Astrocyte of the cerebellum (primary cell): ENCODE measurements at regions not wholly inside any gene's neighbourhood (a gene's known extent, or its start where the extent isn't known, plus 50 kb on each side); places are given as distances from the start of the nearest gene placed in this dataset.

Experiments
- DNase-seq: peaks from one replicate; pipeline ENCODE4 v3.0.0-alpha.2; 2011; ENCODE audit warnings: low read depth
- H3K4me3 ChIP-seq: 2 replicates; pipeline ENCODE4 v1.5.1; 2011; ENCODE audit warnings: mild to moderate bottlenecking, low read depth, low read length, moderate library complexity
- CTCF ChIP-seq: IDR thresholded peaks from 2 replicates; pipeline ENCODE4 v1.5.1; 2012; ENCODE audit warnings: low read length, low read depth, moderate library complexity, mild to moderate bottlenecking; ENCODE audit errors: missing control alignments
- in situ Hi-C: cut with HindIII; loops from 2 replicates; pipeline ENCODE4 v1.10.0; 2017; ENCODE audit warnings: low sequenced_read_pairs

DNA sequence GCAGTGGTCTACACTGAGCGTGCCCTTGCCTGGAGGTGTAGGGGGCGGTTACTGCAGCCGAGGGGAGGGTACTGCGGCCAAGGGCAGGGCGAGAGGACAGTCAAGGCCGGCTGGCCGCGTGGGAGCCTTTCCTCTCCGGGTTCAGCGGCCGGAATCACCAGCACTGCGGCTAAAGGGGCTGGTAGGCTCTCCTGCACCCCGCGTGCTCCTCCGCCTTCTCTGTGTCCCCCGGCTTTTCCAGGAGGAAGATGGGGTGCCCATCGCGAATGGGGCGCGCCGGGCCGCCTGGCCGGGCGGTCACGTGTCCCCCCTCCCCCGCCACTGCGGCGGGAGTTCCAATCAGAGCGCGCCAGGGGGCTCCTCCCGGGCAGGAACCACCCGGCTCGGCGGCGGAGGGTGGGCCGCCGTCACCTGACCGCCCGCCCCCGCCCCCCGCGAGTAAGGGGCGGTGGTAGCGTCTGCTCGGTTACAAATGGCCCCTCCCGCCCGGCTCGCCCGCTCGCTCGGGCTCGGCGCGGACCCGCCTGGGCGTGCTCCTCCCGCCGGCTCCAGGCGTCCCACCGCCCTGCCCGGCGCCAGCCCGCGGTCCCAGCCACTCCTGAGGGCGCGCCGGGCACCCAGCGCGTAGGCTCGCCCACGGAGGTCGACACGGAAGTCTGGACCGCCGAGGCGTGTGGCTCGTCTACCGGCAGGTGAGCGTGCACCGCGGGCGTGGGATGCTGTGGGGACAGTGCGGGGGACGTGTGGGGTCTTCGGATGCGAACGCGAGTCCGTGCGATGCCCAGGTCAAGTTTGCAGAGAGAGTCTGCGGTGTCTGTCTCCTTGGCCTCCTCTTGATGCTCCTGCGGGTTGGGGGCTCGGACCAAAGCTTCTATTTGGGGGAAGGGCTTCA, 242.6 kb upstream of the TOPAZ1 start:
- in situ Hi-C loops: no loop called here
- H3K4me3 ChIP-seq: peak overlapping the region; percentile 55
- TF ChIP-seq CTCF: no peak
- DNase-seq: no peak

DNA sequence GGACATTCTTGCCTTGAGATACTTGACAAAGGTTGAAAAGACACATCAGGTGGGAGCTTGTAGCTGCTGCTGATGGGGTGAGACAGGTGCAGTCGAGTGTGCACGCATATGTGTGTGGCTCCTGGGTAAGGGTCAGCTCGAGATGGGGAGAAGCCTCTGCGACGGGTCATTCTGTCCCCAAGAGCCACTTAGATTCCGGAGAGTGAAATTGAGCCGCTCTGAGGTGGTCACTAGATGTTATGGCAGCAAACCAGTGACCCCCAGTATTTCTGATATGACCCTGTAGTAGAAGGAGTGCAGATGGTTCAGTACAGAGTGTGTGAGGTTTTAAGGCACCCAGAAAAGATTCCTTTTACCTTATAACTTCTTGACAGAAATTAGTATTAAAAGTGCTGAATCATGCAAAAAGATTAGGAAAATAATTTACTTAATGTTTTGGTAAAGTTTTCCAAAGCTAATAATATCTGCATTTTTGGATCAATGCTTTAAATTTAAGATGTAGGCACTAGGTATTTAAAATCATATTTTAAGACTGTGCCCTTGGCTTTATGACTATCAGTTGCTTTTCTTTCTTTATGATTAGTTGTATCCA, 241.9 kb upstream of the TOPAZ1 start:
- in situ Hi-C loops: no loop called here
- no peak for DNase-seq
- H3K4me3 ChIP-seq: peak overlapping the region; percentile 55
- no peak for TF ChIP-seq CTCF

- H3K4me3 ChIP-seq: no peak overlapping the region
- no peak for DNase-seq
- in situ Hi-C loops: no loop called here
- TF ChIP-seq CTCF: no peak
These were observed 241.1 kb upstream of the TOPAZ1 start for GRCh38 chr3:44000586-44000985.

- no peak for TF ChIP-seq CTCF
- in situ Hi-C loops: no loop called here
- no peak overlapping the region for H3K4me3 ChIP-seq
- no peak for DNase-seq
These were observed 240.6 kb upstream of the TOPAZ1 start for GRCh38 chr3:44001072-44001471.

- no peak overlapping the region for H3K4me3 ChIP-seq
- in situ Hi-C loops: no loop called here
- DNase-seq: no peak
- TF ChIP-seq CTCF: no peak
These were observed 237.9 kb upstream of the TOPAZ1 start for GRCh38 chr3:44003801-44004200.

GRCh38 chr3:44011680-44012079, 230.0 kb upstream of the TOPAZ1 start:
- DNase-seq: no peak
- no peak for TF ChIP-seq CTCF
- no peak overlapping the region for H3K4me3 ChIP-seq
- in situ Hi-C loops: no loop called here
